ENCODE measurements at regions not wholly inside any gene's neighbourhood (a gene's known extent, or its start where the extent isn't known, plus 50 kb on each side); places are given as distances from the start of the nearest gene placed in this dataset.

DNA sequence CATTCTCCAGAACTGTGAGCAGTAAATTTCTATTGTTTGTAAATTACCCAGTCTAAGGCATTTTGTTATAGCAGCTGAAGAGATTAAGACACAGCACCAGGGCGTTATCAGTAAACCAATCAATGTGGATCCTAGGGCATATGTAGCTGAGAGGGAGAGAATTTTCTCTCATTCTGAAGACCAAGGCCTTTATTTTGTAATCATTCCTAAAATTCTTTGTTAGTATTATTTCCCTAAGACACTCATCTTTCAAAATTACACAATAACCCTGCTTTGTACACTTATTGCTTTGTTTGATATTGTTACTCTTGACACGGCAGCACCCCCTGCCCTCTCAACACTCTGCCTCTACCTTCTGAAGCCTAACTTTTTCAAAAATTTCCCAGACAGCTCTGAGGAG, 419.1 kb downstream of the SLC4A3 start:
- no peak for DNase-seq (ENCODE audit: low read depth in 2 of 2)

DNA sequence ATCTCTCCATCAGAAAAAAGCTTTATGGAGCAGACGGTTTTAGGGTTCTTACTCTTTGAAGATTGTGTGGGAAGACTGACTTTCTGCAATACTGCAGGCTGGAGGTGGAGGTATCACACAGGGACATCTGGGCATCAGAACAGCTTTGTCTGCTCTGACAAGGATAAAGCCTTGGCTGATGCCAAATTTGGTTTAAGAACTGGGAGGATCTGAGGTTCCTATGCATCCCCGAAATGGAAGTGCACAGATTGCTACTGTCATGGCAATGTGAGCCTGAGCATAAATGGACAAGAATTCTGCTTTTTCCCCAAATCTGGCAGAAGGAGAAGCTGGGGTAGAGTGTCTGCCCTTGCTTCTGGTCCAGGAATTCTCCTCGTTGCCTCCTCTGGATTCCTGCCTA, 424.3 kb downstream of the SLC4A3 start:
- no peak for DNase-seq (ENCODE audit: low read depth in 2 of 2)

- no peak for DNase-seq (ENCODE audit: low read depth in 2 of 2)
Observed at GRCh38 chr2:220053919-220054318, 426.5 kb downstream of the SLC4A3 start.

GRCh38 chr2:220057391-220057790, 430.0 kb downstream of the SLC4A3 start:
- no peak for DNase-seq (ENCODE audit: low read depth in 2 of 2)

- no peak for DNase-seq (ENCODE audit: low read depth in 2 of 2)
Observed at GRCh38 chr2:220057916-220058315, 430.5 kb downstream of the SLC4A3 start.

- DNase-seq (ENCODE audit: low read depth in 2 of 2): no peak
Observed at GRCh38 chr2:220064111-220065030, 436.9 kb downstream of the SLC4A3 start.

DNA sequence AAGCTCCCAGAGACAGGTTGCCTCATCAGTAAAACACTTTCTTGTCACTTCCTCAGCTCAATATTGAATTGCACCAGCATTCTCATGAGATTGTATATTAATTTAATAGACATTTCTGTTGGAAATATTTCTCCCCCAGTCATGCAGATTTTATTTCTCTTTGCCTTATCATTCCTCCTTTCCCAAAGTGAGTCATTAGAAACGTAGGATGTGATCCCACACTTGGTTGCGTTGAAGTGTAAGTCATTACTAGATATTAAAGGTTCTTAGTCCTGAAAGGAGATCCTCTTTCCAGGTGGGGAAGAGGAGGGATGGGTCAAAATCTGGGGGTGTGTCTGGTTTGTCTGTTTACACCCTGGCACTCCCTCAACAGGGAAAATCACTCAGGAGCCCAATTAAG, 438.2 kb downstream of the SLC4A3 start:
- no peak for DNase-seq (ENCODE audit: low read depth in 2 of 2)

GRCh38 chr2:220068846-220069245, 441.4 kb downstream of the SLC4A3 start:
- no peak for DNase-seq (ENCODE audit: low read depth in 2 of 2)

DNA sequence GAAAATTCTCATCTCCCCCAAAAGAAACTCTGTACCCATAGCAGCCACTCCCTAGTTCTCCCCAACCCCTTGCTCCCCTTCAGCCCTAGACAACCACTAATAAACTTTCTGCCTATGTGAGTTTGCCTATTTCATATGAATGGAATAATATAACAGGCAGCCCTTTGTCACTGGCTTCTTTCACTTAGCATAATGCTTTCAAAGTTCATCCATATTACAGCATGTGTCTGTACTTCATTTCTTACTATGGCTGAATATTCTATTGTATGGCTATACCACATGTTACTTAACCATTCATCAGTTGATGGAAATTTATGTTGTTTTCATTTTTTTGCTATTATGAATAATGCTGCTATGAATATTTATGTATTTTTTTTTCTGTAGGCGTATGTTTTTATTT, 442.9 kb downstream of the SLC4A3 start:
- DNase-seq (ENCODE audit: low read depth in 2 of 2): no peak

- no peak for DNase-seq (ENCODE audit: low read depth in 2 of 2)
Observed at GRCh38 chr2:220071696-220072095, 444.3 kb downstream of the SLC4A3 start.

GRCh38 chr2:220072669-220073220, 445.3 kb downstream of the SLC4A3 start:
- DNase-seq (ENCODE audit: low read depth in 2 of 2): no peak

GRCh38 chr2:220075835-220076234, 448.4 kb downstream of the SLC4A3 start:
- DNase-seq (ENCODE audit: low read depth in 2 of 2): no peak

- no peak for DNase-seq (ENCODE audit: low read depth in 2 of 2)
Observed at GRCh38 chr2:220076734-220077133, 449.3 kb downstream of the SLC4A3 start.

GRCh38 chr2:220077488-220077887, 450.1 kb downstream of the SLC4A3 start:
- no peak for DNase-seq (ENCODE audit: low read depth in 2 of 2)

GRCh38 chr2:220078439-220078838, 451.0 kb downstream of the SLC4A3 start:
- DNase-seq (ENCODE audit: low read depth in 2 of 2): no peak

GRCh38 chr2:220079595-220079994, 452.2 kb downstream of the SLC4A3 start:
- DNase-seq (ENCODE audit: low read depth in 2 of 2): no peak

DNA sequence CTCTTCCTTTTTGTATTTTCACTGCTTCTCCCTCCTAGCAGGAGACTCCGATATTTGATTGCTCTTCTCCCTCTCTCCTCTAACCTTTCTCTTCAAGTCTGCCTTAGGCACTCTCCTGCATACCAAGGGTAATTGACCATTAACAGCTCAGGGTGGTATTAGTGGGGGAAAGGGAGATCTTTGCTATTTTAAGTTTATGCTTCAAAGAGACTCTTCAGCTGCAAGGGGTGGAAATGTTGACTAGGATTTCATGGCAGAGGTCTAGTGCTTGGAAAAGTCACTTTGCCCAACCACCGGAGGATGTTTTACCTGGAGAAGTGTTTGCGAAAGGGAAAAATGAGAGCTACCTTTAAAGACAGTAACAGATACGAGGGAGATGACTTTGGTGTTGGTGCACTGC, 453.7 kb downstream of the SLC4A3 start:
- DNase-seq (ENCODE audit: low read depth in 2 of 2): no peak

DNA sequence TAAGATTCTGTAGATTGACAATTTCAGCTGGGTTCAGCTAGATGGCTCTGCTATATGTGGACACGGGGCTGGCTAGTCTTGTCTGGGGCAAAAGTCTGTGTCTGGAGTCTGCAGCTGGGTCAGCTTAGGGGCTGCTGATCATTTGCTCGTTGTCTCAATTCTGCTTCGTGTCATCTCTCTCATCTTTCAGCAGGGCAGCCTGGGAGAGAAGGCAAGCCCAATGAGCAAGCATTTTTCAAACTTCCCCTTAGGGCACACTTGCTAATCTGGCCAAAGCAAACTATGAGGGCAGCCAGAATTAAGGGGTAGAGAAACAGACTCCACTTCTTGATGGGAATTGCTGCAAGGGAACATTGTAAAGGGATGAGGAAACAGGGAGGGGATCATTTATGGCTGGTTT, 462.6 kb downstream of the SLC4A3 start:
- DNase-seq (ENCODE audit: low read depth in 2 of 2): no peak

DNA sequence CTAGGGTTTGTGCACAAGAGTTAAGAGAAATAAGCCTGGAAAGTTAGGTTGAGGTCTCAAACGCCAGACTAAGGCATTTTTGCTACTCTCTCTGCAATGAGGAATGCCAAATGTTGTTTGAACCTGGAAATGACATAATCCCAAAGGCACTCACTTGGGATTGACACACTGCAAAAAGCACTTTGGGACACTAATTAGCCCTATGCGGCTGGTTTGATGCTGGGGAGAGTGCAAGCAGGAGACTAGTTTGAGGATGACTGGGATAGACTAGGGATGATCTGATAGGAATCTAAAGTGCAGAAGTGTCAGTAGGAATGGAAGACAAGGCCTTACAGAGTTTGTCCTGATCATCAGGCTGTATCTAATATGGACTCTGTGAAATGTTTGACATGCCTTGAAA, 469.0 kb downstream of the SLC4A3 start:
- no peak for DNase-seq (ENCODE audit: low read depth in 2 of 2)

GRCh38 chr2:220101980-220102379, 474.6 kb downstream of the SLC4A3 start:
- no peak for DNase-seq (ENCODE audit: low read depth in 2 of 2)

DNA sequence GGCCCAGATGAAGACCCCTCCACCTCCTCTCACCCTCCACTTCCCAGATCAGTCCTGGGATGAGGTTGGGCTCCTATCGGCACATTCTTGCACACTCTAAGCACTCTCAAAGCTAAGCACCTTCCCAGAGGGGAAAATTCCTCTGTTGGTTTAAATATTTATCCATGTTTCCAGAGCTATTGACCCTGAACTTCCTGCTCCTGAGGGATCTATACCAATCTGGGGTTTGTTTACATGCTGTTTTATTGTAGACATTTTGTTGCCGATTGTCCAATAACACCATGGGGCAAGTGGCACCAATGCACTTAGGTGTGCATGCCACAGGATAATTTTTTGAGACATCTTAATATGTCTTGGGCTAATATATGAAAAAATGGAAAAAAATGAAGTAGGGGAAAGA, 476.2 kb downstream of the SLC4A3 start:
- no peak for DNase-seq (ENCODE audit: low read depth in 2 of 2)

DNA sequence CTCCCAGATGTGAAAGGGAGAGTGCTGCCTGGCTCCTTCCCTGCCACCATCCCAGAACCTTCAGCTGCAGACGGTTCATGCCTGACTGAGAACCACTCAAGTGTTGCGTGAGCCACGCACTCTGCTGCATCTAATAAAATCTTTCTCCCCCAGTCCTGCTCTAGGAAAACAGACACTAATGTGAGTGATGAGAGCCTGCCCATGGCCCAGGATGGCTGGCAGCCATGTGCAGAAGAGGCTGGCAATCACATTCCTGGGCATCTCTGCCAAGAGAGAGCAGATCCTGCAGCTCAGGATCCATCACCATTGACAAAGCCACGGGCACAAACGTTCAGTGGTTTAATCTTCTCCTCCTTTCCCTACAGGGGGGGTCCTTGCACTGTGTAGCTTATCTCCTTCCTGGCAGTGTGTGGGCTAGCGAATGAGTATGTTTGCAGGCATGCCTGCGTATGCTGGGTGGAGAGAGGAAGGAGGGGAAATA, 477.5 kb downstream of the SLC4A3 start:
- no peak for DNase-seq (ENCODE audit: low read depth in 2 of 2)

- DNase-seq (ENCODE audit: low read depth in 2 of 2): no peak
Observed at GRCh38 chr2:220106065-220106464, 478.6 kb downstream of the SLC4A3 start.
